Eye (tissue), 1 donor: ENCODE measurements at regions not wholly inside any gene's neighbourhood (a gene's known extent, or its start where the extent isn't known, plus 50 kb on each side); places are given as distances from the start of the nearest gene placed in this dataset.
"Not testable (repeated sequence)": the region's sequence is repeated elsewhere in the genome, so short reads cannot be mapped to it uniquely, and the experiment has no call there.

Source experiments
- DNase-seq: peaks from one replicate; pipeline ENCODE4 v3.0.0-alpha.2; 2015

DNA sequence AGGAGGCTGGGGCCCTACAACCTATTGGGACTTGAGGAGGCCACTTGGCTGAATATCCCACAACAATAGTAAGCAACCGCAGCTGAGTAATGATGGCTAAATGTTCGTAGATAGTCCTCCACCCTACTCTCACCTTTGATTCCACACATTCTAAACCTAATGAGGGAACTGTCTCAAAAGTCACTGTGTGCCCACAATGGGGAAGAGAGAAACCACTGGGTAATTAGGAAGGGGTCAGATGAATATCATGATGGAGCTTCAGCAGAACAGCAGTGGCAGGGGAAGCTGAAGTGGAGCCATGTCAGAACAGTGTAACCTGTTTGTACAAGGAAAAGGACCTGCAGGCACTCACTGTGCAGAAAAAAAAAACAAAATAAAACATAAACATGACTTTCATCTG, 81.4 kb upstream of the POMZP3 start:
- not testable (repeated sequence) for DNase-seq

- DNase-seq = not testable (repeated sequence)
These were observed 76.7 kb upstream of the POMZP3 start for GRCh38 chr7:76703815-76704214.

DNA sequence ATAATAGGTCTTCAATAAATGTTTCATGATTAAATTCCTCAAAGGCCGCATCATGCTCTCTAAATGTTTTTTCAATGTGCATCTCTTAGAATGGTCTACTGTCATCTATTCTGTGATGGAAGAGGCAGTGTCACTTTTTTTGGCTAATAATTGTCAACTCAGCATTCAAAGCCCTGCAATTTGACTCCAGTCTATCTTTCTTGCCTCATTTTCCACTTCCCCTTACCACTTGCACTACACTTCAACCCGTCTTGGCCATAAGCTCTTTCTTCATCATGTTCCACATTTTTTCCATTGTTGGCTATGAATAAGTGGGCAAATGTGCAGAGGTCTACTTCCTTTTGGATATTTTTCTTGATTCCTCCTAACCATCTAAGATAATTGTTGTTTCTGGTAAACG, 59.2 kb upstream of the POMZP3 start:
- not testable (repeated sequence) for DNase-seq

DNA sequence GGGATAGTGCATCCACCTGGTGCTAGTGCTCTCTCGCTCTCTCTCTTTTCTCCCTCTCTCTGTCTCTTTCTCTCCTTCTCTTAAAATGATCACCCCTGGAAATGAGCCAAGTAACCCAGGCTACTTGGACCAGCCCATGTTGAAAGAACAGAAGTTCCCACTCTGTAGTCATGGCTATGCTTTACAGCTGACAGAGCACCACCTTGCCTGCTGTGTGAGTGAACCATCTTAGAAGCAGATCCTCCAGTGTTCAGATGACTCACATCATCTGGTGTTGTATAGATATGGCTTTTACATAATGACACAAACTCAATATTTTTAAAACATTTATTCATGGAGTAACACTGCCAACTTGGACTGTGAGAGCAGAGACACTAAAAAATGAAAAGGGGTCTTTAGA, 57.7 kb upstream of the POMZP3 start:
- not testable (repeated sequence) for DNase-seq

DNA sequence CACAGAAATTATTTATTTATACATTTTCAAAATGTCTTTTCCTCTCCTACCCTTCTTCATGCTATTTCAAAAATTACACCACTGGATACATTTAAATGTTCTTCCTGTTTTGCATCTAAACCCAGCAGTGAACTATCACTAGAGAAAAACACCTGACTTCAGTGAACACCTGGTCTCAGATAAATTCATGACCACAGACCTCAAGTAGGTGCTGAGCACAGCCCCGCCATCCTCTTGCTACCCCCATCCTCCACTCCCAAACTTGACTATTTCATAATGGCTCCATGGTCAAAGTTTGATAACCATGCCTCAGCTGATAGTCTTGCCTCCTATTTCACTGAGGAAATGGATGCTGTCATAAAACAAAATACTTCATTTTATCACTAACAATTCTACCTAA, 56.6 kb upstream of the POMZP3 start:
- not testable (repeated sequence) for DNase-seq

DNA sequence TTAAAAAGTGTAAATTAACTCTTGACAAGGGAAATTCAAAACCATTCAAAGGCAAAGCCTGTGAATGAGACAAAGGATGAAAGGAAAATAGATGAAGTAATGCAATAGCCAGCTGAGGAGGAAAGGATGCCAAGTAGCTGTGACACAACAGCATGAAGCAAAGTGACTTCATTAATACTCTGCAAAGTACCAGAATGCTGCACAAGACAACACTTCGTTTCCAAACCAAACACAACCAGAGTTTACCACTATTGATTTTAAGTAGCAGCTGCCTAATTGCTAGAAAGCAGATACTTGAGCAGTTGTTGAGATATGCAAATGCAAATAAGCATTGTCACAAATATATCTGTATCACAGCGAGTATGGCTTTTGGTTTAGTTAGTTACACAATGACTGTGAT, 54.7 kb upstream of the POMZP3 start:
- not testable (repeated sequence) for DNase-seq

DNA sequence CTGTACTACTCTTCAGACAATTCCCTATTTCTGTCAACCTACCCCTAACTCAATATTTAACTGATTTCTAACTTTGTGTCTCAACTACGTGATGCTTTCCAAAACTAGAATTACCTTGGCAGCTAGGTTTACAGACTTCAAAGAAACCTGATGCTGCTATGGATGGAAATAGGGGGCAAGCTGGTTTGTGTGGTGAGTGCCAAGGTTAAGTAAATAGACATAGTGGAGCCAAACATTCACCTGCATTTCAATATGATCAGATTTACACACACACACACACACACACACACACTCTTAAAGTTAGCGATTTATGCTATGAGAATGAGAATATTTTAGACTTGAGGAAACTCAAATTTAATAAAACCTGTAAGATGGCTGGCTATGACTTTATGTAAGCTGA, 52.1 kb upstream of the POMZP3 start:
- not testable (repeated sequence) for DNase-seq

- not testable (repeated sequence) for DNase-seq
These were observed 51.4 kb upstream of the POMZP3 start for GRCh38 chr7:76678500-76678899.

GRCh38 chr7:76676890-76677289, 49.8 kb upstream of the POMZP3 start:
- DNase-seq = not testable (repeated sequence)
